ENCODE measurements at regions not wholly inside any gene's neighbourhood (a gene's known extent, or its start where the extent isn't known, plus 50 kb on each side); places are given as distances from the start of the nearest gene placed in this dataset.

DNA sequence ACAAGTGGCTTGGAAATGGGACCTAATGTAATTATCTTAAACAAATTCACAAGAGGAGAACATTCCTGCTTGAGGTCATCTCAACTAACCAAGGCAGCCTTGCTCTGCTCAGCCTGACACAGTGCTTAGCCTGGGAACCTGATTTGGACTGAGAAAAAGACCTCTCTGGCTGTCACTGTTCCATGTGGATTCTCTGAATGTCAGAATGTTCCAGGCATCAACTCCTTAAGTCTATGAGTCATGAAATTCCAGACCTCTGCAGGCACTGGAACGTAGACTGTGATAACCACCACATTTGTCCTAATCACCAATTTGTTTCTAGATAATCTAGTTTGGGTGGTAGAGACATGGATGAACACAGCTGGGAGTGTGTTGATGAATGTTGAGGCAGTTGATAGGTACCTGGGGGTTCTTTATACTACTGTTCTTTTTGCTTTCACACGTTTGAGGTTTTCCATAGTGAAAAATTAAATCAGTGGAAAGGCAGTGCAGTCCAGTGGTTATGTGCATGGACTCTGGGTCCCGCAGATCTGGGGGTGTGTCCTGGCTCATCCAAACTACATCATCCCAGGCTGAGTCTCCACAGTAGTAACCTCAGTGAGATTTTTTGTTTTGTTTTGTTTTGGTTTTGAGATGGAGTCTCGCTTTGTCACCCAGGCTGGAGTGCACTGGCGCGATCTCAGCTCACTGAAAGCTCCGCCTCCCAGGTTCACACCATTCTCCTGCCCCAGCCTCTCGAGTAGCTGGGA lies 269.6 kb downstream of the MN1 start:
- TF ChIP-seq POLR2A (IDR thresholded peaks at IDR 0.05): no peak
- TF ChIP-seq POLR2AphosphoS5 (IDR thresholded peaks at IDR 0.05): no peak
- TF ChIP-seq, protein P1, sequence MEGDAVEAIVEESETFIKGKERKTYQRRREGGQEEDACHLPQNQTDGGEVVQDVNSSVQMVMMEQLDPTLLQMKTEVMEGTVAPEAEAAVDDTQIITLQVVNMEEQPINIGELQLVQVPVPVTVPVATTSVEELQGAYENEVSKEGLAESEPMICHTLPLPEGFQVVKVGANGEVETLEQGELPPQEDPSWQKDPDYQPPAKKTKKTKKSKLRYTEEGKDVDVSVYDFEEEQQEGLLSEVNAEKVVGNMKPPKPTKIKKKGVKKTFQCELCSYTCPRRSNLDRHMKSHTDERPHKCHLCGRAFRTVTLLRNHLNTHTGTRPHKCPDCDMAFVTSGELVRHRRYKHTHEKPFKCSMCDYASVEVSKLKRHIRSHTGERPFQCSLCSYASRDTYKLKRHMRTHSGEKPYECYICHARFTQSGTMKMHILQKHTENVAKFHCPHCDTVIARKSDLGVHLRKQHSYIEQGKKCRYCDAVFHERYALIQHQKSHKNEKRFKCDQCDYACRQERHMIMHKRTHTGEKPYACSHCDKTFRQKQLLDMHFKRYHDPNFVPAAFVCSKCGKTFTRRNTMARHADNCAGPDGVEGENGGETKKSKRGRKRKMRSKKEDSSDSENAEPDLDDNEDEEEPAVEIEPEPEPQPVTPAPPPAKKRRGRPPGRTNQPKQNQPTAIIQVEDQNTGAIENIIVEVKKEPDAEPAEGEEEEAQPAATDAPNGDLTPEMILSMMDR (IDR thresholded peaks at IDR 0.05): no peak
- no peak for TF ChIP-seq EP300 (IDR thresholded peaks at IDR 0.05)
- Histone ChIP-seq H3K4me1 (peaks cover 5% of the 10 kb centered on the region), H3K9me3 (no peaks in the 10 kb centered on the region), H3K4me3 (no peak overlapping the region), H3K27me3 (no peaks in the 10 kb centered on the region), H3K27ac (no peak overlapping the region), H3K36me3 (no peaks in the 10 kb centered on the region)
- WGBS: 77% methylated on average over 8 of the region's 8 CpGs
- DNase-seq (ENCODE audit: low spot score in 2 of 2): no peak

DNA sequence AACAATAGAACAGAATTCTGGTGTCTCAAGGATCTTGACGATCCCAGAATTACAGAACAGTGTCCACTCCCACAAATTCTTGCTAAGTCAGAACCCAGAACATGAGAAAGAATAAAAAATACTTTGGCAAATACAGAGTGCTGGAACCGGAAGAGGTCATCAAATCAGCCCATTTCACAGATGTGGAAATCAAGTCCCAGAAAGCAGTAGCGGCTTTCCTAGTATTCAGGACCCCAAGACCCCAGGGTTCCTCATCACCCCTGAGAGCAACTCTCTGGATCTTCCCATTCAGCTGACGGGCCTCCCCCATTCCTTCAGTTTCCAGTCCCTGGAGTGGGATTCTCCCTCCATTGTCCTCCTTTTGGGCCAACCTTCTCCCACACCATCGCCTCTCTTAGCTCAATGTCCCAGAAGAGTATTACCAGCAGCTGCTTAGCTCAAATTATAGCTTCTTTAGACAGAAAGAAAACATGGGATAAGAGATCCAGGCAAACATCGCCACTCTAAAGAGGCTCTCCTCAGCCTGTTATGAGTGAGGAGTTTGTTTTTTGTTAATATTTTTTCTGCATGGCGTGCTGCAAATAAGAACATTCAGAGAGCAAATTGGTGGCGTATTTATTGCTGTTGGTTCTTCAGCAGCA lies 268.3 kb downstream of the MN1 start:
- Histone ChIP-seq H3K36me3 (no peaks in the 10 kb centered on the region), H3K4me1 (peaks cover 11% of the 10 kb centered on the region), H3K4me3 (no peak overlapping the region), H3K9me3 (no peaks in the 10 kb centered on the region), H3K27me3 (peaks cover under 1% of the 10 kb centered on the region), H3K27ac (no peak overlapping the region)
- WGBS: 83% methylated on average over 8 of the region's 8 CpGs
- no peak for DNase-seq (ENCODE audit: low spot score in 2 of 2)
- TF ChIP-seq POLR2A (IDR thresholded peaks at IDR 0.05) (no peak), EP300 (IDR thresholded peaks at IDR 0.05) (no peak), POLR2AphosphoS5 (IDR thresholded peaks at IDR 0.05) (no peak)
- TF ChIP-seq, protein P1 (IDR thresholded peaks at IDR 0.05): no peak

DNA sequence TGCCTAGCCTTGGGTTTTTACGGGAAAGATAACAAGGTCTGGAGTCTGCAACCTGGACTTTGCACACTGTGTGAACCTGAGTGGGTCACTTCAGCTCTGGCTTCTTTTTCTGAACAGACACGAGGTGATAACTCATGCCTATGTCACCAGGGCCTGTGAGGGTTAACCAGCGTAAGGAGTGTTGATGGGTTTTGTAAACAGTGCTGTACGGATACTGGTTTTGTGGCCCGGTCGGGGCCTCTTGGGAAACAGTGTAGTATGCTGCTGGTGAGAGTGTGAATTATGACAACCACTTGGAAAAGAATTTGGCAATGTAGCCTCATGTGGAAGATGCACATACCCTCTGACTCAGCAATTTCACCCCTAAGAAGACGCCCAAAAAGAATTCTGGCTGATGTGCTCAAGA lies 266.8 kb downstream of the MN1 start:
- DNase-seq (ENCODE audit: low spot score in 2 of 2): no peak
- Histone ChIP-seq H3K36me3 (no peaks in the 10 kb centered on the region), H3K4me1 (peaks cover 11% of the 10 kb centered on the region), H3K27me3 (peaks cover 6% of the 10 kb centered on the region), H3K9me3 (no peaks in the 10 kb centered on the region), H3K27ac (no peak overlapping the region), H3K4me3 (no peak overlapping the region)
- TF ChIP-seq POLR2A (IDR thresholded peaks at IDR 0.05): no peak
- no peak for TF ChIP-seq POLR2AphosphoS5 (IDR thresholded peaks at IDR 0.05)
- TF ChIP-seq EP300 (IDR thresholded peaks at IDR 0.05): no peak
- TF ChIP-seq, protein P1 (IDR thresholded peaks at IDR 0.05): no peak
- 68% methylated on average over 7 of the region's 7 CpGs for WGBS

DNA sequence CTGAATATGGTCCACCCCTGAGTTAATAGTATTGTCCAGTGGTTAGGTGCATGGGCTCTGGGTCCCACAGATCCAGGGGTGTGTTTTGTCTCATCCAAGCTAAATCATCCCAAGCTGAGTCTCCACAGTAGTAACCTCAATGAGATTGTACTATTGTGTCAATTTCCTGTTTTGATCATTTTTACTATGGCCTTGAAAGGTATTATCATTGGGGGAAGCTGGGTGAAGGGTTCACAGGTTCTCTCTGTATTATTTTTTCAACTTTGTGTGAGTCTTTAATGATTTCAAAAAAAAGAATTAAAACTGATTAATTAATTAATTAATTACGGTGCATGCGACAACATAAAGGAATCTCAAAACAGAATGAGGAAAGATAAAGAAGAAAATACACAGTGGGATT lies 266.1 kb downstream of the MN1 start:
- 91% methylated on average over 2 of the region's 2 CpGs for WGBS
- no peak overlapping the region for H3K4me3 ChIP-seq
- H3K27ac ChIP-seq: no peak overlapping the region
- peaks cover 11% of the 10 kb centered on the region for H3K27me3 ChIP-seq
- peaks cover 11% of the 10 kb centered on the region for H3K4me1 ChIP-seq
- DNase-seq (ENCODE audit: low spot score in 2 of 2): no peak
- no peaks in the 10 kb centered on the region for H3K9me3 ChIP-seq
- H3K36me3 ChIP-seq: no peaks in the 10 kb centered on the region
- no peak for TF ChIP-seq POLR2A (IDR thresholded peaks at IDR 0.05)
- no peak for TF ChIP-seq EP300 (IDR thresholded peaks at IDR 0.05)
- TF ChIP-seq, protein P1 (IDR thresholded peaks at IDR 0.05): no peak
- TF ChIP-seq POLR2AphosphoS5 (IDR thresholded peaks at IDR 0.05): no peak

DNA sequence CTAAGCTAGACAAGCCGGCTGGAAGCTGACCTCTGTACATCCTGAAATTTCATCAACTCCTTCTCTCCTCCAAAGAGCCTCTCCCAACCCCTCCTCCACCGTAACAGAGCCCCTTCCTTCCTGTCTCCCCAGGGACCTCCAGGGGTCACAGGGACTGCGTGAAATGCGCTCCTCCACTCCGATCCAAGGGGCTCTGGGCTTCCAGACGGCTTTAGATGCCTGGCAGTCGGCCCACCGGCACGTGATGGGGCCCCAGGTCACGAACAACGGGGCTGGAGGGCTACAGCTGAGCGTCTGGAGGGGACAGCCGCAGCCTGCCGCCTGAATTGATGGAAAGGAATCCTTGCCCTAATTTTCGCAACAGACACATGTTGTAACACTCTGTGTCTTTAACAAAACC lies 264.1 kb downstream of the MN1 start:
- Histone ChIP-seq H3K36me3 (no peaks in the 10 kb centered on the region), H3K4me3 (no peak overlapping the region), H3K27me3 (peaks cover 11% of the 10 kb centered on the region), H3K9me3 (no peaks in the 10 kb centered on the region), H3K27ac (no peak overlapping the region), H3K4me1 (peaks cover 8% of the 10 kb centered on the region)
- TF ChIP-seq POLR2AphosphoS5 (IDR thresholded peaks at IDR 0.05) (no peak), EP300 (IDR thresholded peaks at IDR 0.05) (no peak), POLR2A (IDR thresholded peaks at IDR 0.05) (no peak)
- TF ChIP-seq, protein P1 (IDR thresholded peaks at IDR 0.05): no peak
- peak in 1 of 2 donors; percentile 73 for DNase-seq (ENCODE audit: low spot score in 2 of 2)
- WGBS: 41% methylated on average over 15 of the region's 15 CpGs

Data from suprapubic skin (tissue), 4 donors.